CD8-positive, alpha-beta memory T cell (primary cell): ENCODE measurements at regions not wholly inside any gene's neighbourhood (a gene's known extent, or its start where the extent isn't known, plus 50 kb on each side); places are given as distances from the start of the nearest gene placed in this dataset.

Experiments
- CTCF ChIA-PET: fragments of 350-600 bp; sonication (Branson Sonifier 250); formaldehyde crosslinking; loops from one replicate; lab custom pipeline; 2021; ENCODE audit warnings: antibody characterized with exemption; lab: Charles Lee
- POLR2A ChIA-PET: fragments of 350-600 bp; sonication (Branson Sonifier 250); formaldehyde crosslinking; loops from one replicate; lab custom pipeline; 2021; ENCODE audit warnings: antibody characterized with exemption; lab: Charles Lee
- DNase-seq, 5 donors: peaks; one replicate each; pipeline versions ENCODE4 v3.0.0 to v3.0.0-alpha.2; 2020 to 2022; ENCODE audit warnings: mixed read lengths in 1 of 5
- H3K27ac ChIP-seq: one replicate; pipeline ENCODE4 v1.7.0; 2013; ENCODE audit warnings: low read depth, mild to moderate bottlenecking, low read length, moderate library complexity
- H3K27me3 ChIP-seq: 2 replicates; pipeline ENCODE4 v1.7.0; 2013; ENCODE audit warnings: low read length, mild to moderate bottlenecking; ENCODE audit not compliant: insufficient read depth, poor library complexity, severe bottlenecking
- H3K36me3 ChIP-seq: 2 replicates; pipeline ENCODE4 v1.7.0; 2013; ENCODE audit warnings: mild to moderate bottlenecking, low read length, moderate library complexity; ENCODE audit not compliant: insufficient read depth
- H3K4me1 ChIP-seq: 2 replicates; pipeline ENCODE4 v1.7.0; 2013; ENCODE audit warnings: mild to moderate bottlenecking, low read length, moderate library complexity; ENCODE audit not compliant: insufficient read depth
- H3K4me3 ChIP-seq: 2 replicates; pipeline ENCODE4 v1.7.0; 2013; ENCODE audit warnings: mild to moderate bottlenecking, low read length
- H3K9me3 ChIP-seq: 2 replicates; pipeline ENCODE4 v1.7.0; 2013; ENCODE audit warnings: mild to moderate bottlenecking, low read length
- H3K27ac Mint-ChIP-seq, 8 donors: one replicate each; pipeline ENCODE4 v1.8.0; 2020 to 2021; ENCODE audit warnings: mixed read lengths in 8 of 8, mild to moderate bottlenecking in 6 of 8, inconsistent platforms in 3 of 8, moderate library complexity in 3 of 8
- H3K27me3 Mint-ChIP-seq, 2 donors: one replicate each; pipeline ENCODE4 v1.8.0; 2020 to 2021; ENCODE audit warnings: mixed read lengths in 2 of 2, mild to moderate bottlenecking in 1 of 2, moderate library complexity in 1 of 2
- H3K36me3 Mint-ChIP-seq, 3 donors: one replicate each; pipeline ENCODE4 v1.8.0; 2020 to 2021; ENCODE audit warnings: mixed read lengths in 3 of 3, inconsistent platforms in 1 of 3, mild to moderate bottlenecking in 1 of 3
- H3K4me1 Mint-ChIP-seq, 3 donors: one replicate each; pipeline ENCODE4 v1.8.0; 2020 to 2021; ENCODE audit warnings: mixed read lengths in 3 of 3, inconsistent platforms in 1 of 3, mild to moderate bottlenecking in 1 of 3
- H3K4me3 Mint-ChIP-seq, 7 donors: one replicate each; pipeline ENCODE4 v1.8.0; 2020 to 2021; ENCODE audit warnings: mixed read lengths in 7 of 7, mild to moderate bottlenecking in 6 of 7, moderate library complexity in 4 of 7, inconsistent platforms in 2 of 7
- H3K9me3 Mint-ChIP-seq, 5 donors: one replicate each; pipeline ENCODE4 v1.8.0; 2020 to 2022; ENCODE audit warnings: mixed read lengths in 5 of 5, mild to moderate bottlenecking in 3 of 5, moderate library complexity in 2 of 5, inconsistent platforms in 1 of 5

DNA sequence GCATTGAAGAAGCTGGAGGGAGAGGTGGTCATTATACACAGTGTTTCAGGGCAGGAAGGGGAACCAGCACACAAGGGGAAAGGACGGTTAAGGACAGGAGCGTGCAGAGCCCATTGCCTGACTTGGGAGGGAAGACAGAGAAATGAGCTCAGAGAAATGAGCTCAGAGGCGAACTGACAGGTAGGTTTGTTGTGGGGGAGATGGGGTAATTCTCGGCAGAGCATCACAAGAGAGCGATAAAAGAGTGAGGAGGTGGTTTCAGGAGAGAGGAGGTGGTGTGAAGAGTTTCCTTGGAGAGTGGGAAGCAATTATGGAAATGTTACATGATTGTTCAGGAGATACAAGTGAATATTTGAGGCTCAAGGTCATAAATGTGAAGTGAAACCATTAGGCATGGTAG is 61.0 kb downstream of the MRGPRX1 start:
- Histone ChIP-seq H3K27me3 (no peaks in the 10 kb centered on the region), H3K4me1 (no peaks in the 10 kb centered on the region), H3K9me3 (no peaks in the 10 kb centered on the region), H3K4me3 (no peak overlapping the region), H3K36me3 (no peaks in the 10 kb centered on the region), H3K27ac (no peak overlapping the region)
- Mint-ChIP-seq H3K27ac (no peak overlapping the region), H3K9me3 (peaks cover 0 to 1% (median 0%) of the 10 kb centered on the region in 5 donors), H3K4me3 (no peak overlapping the region), H3K27me3 (peaks cover 10 to 23% of the 10 kb centered on the region in 2 donors), H3K36me3 (no peaks in the 10 kb centered on the region), H3K4me1 (no peaks in the 10 kb centered on the region)
- CTCF ChIA-PET = no interaction called here
- no peak for DNase-seq
- POLR2A ChIA-PET = no interaction called here

DNA sequence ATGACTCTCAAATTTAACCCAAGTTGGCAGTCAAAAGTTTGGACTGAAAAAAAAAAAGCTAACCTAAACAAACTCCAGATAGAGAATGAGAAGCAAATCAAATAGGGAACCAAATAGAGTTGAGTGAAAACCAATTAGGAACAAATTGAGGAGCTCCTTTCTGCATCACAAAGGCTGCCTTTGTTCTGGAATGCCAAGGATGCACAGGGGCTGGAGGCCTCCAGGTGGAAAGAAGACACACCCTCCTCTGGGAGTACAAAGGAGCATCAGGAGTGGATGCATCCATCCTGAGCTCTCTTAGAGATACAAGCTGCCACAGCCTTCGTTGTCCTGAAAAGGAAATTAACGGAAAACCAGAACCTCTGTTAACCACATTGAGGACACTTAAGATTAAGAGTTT is 73.3 kb downstream of the MRGPRX1 start:
- Histone ChIP-seq H3K4me1 (no peaks in the 10 kb centered on the region), H3K27ac (no peak overlapping the region), H3K36me3 (no peaks in the 10 kb centered on the region), H3K27me3 (peaks cover 3% of the 10 kb centered on the region), H3K9me3 (no peaks in the 10 kb centered on the region), H3K4me3 (no peak overlapping the region)
- no peak overlapping the region for H3K27ac Mint-ChIP-seq
- H3K4me1 Mint-ChIP-seq = no peaks in the 10 kb centered on the region
- ChIA-PET CTCF (no interaction called here), POLR2A (no interaction called here)
- no peak overlapping the region for H3K4me3 Mint-ChIP-seq
- H3K36me3 Mint-ChIP-seq = no peaks in the 10 kb centered on the region
- peaks cover 8 to 33% of the 10 kb centered on the region in 2 donors for H3K27me3 Mint-ChIP-seq
- peaks cover 0 to 2% (median 0%) of the 10 kb centered on the region in 5 donors for H3K9me3 Mint-ChIP-seq
- no peak for DNase-seq

DNA sequence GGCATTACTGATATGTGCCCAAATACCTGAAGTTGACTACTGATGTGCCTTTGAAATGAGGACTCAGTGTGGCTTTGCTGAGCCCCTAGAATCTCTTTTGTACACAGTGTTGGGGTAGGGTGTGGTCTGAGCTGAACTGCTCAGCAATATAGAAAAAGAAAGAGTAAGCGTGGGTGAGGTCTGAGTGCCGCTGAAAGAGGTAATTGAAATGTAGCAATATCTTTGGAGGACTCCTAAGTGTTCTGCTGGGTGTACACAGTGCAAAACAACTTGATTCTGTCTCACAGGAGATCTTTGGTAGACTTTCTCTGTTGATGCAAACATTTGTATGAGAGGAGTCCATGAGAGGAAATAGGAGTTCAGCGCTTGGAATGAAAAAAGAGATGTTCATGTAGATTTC is 73.7 kb upstream of the PTPN5 start:
- no peaks in the 10 kb centered on the region for H3K36me3 Mint-ChIP-seq

DNA sequence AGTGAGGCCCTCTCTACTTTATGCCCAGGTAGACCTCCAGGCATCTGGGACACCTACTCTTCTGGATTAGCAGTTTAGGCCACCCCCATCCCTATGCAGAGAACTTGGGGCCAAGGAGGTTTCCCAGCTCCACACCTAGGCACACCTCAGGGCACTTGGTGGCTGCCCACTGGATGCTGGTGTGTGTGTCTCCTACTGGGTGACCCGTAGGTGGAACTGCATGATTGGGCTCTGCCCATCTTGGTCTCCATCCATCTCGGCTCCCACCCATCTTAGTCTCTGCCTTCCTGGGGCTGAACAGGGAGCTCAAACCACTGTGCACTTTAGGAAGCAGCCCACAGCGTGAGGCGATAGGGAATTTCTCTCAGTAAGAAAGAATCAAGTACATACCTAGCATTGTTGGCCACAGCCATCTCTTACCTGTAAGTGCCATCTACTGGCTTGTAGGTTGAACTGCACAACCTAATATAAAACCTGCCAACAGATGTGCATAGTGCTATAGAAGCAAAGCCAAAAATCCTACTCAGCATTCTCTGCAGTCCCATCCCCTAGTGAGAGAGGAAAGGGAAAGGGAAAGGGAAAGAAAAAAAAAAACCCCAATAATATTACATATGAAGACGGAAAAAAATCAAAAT is 61.6 kb upstream of the PTPN5 start:
- peaks cover 10 to 26% (median 19%) of the 10 kb centered on the region in 5 donors for H3K9me3 Mint-ChIP-seq
- Histone ChIP-seq H3K27ac (no peak overlapping the region), H3K36me3 (no peaks in the 10 kb centered on the region), H3K4me1 (no peaks in the 10 kb centered on the region), H3K4me3 (no peak overlapping the region), H3K9me3 (no peaks in the 10 kb centered on the region), H3K27me3 (no peaks in the 10 kb centered on the region)
- peaks cover 0 to 12% (median 0%) of the 10 kb centered on the region in 3 donors for H3K36me3 Mint-ChIP-seq
- no peak overlapping the region for H3K27ac Mint-ChIP-seq
- H3K27me3 Mint-ChIP-seq = peaks cover 7 to 38% of the 10 kb centered on the region in 2 donors
- ChIA-PET POLR2A (no interaction called here), CTCF (no interaction called here)
- no peak for DNase-seq
- no peak overlapping the region for H3K4me3 Mint-ChIP-seq
- no peaks in the 10 kb centered on the region for H3K4me1 Mint-ChIP-seq

More for the DNA sequence above, 73.7 kb upstream of the PTPN5 start:
- no peaks in the 10 kb centered on the region for H3K4me1 Mint-ChIP-seq
- ChIA-PET CTCF (no interaction called here), POLR2A (no interaction called here)
- no peak overlapping the region for H3K27ac Mint-ChIP-seq
- no peaks in the 10 kb centered on the region for H3K9me3 ChIP-seq
- no peak overlapping the region for H3K4me3 ChIP-seq
- H3K27me3 ChIP-seq = peaks cover 3% of the 10 kb centered on the region
- no peak overlapping the region for H3K27ac ChIP-seq
- DNase-seq = no peak
- no peaks in the 10 kb centered on the region for H3K36me3 ChIP-seq
- peaks cover 0 to 2% (median 0%) of the 10 kb centered on the region in 5 donors for H3K9me3 Mint-ChIP-seq
- H3K27me3 Mint-ChIP-seq = peaks cover 8 to 33% of the 10 kb centered on the region in 2 donors
- H3K4me3 Mint-ChIP-seq = no peak overlapping the region
- H3K4me1 ChIP-seq = no peaks in the 10 kb centered on the region

DNA sequence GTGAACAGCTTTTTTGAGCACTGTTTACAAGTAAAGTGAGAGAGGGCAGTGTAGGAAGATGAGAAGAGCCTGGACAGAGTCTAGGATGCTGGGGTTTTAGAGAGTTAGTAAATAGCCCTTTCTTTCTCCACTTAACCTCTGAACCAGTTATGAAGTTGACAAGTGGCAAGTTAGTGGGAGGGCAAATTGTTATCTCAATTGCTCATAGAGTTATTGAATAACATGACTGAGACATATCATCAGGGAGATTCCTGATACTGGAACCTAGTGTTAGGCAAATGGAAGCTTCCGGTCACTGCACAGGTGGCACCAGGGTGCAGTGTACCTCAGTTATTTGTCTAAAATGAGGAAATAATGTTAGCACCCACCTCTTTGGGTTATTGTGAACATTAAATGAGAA is 57.8 kb upstream of the PTPN5 start:
- H3K4me1 Mint-ChIP-seq = no peaks in the 10 kb centered on the region

DNA sequence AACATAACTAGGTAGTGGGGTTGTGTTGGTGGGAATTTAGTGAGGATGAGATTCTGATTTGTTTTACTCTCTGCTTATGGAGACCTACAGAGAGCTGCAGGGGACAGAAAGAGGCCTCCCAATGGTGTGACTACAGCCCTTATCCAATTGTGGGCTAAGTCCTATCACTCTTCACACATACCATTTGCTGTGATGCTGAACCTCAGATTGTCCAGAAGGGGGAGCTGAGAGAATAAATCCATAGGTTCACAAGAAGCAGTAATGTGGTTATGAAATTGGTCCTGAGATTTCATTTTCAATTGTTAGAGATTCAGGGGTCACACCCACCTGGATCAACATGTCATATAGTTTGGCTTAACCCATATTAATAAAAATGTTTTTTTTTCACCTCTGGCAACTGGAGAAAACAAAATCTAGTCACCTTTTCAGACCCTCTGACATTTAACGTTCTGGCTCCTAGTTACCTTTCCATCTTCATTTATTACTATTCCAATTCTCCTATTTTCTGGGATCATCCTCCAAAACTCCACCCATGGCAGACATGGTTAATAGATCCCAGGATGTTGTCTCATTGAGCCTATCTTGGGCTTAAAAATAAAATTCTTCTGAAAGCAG is 53.3 kb upstream of the PTPN5 start:
- peaks cover 1 to 24% of the 10 kb centered on the region in 2 donors for H3K27me3 Mint-ChIP-seq
- Histone ChIP-seq H3K9me3 (no peaks in the 10 kb centered on the region), H3K27ac (no peak overlapping the region), H3K4me3 (no peak overlapping the region), H3K36me3 (no peaks in the 10 kb centered on the region), H3K27me3 (no peaks in the 10 kb centered on the region), H3K4me1 (no peaks in the 10 kb centered on the region)
- H3K9me3 Mint-ChIP-seq = peaks cover 4 to 10% (median 8%) of the 10 kb centered on the region in 5 donors
- no peak overlapping the region for H3K4me3 Mint-ChIP-seq
- no peak for DNase-seq
- ChIA-PET CTCF (interaction anchor here (0.6 kb wide), 1 partner anchor 9 kb away, joined by 3 read pairs; no protein-coding TSS in a partner anchor), POLR2A (no interaction called here)
- H3K27ac Mint-ChIP-seq = no peak overlapping the region
- H3K36me3 Mint-ChIP-seq = peaks cover 0 to 6% (median 0%) of the 10 kb centered on the region in 3 donors
- H3K4me1 Mint-ChIP-seq = no peaks in the 10 kb centered on the region

More for the DNA sequence above, 57.8 kb upstream of the PTPN5 start:
- H3K27me3 ChIP-seq = no peaks in the 10 kb centered on the region
- H3K4me1 ChIP-seq = no peaks in the 10 kb centered on the region
- no peaks in the 10 kb centered on the region for H3K36me3 ChIP-seq
- Mint-ChIP-seq H3K36me3 (peaks cover 0 to 9% (median 0%) of the 10 kb centered on the region in 3 donors), H3K27me3 (peaks cover 3 to 28% of the 10 kb centered on the region in 2 donors), H3K9me3 (peaks cover 4 to 13% (median 10%) of the 10 kb centered on the region in 5 donors), H3K4me3 (no peak overlapping the region), H3K27ac (no peak overlapping the region)
- H3K4me3 ChIP-seq = no peak overlapping the region
- H3K9me3 ChIP-seq = no peaks in the 10 kb centered on the region
- ChIA-PET CTCF (no interaction called here), POLR2A (no interaction called here)
- DNase-seq = no peak
- H3K27ac ChIP-seq = no peak overlapping the region
